GM21825 (cell line): ENCODE measurements at regions not wholly inside any gene's neighbourhood (a gene's known extent, or its start where the extent isn't known, plus 50 kb on each side); places are given as distances from the start of the nearest gene placed in this dataset.
A peak's percentile ranks its signal among the peaks of the same experiment; 100 is the strongest.

Experiments
- ATAC-seq: cut with Tn5 transposase; IDR thresholded peaks from one replicate; pipeline ENCODE4 v1.9.1; 2021; ENCODE audit warnings: mild to moderate bottlenecking, moderate library complexity; ENCODE audit not compliant: unreplicated experiment

DNA sequence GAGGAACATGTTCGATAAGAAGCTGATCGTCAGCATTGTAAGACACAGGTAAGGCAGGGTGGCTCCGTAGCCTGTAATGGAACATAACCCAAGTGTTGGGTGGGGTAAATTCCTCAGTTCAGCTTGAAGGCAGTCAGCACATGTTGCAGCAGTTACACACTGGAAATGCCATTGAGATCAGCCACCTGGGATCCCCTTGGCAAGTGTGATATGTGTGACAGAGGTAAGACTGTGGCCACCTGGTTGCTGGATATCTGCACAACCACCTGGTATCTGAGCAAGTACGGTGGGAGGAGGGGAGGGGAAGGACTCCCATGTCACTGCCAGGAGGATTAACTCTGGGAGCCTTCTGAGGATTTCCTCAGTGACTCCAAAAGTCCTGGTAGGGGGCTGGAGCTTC lies 158.0 kb upstream of the CAND1 start:
- ATAC-seq = no peak

DNA sequence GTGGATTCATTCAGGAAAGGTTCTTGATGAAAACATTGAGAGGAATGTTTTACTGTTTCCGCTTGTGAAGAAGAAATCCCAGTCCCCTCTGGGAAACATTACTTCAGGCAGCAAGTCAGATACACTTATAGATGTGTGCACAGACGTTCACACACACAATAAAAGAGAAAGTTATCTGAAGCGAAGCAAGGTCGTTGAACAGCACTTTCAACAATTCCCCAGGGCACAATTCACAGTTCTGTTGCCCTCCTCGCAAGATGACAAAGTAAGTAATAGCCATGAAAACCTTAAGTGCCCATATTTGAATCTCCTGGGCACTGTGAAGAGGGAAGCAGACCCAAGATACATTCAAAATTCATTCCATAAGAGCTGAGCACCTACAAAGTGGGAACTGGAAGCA lies 156.6 kb upstream of the CAND1 start:
- ATAC-seq = no peak

DNA sequence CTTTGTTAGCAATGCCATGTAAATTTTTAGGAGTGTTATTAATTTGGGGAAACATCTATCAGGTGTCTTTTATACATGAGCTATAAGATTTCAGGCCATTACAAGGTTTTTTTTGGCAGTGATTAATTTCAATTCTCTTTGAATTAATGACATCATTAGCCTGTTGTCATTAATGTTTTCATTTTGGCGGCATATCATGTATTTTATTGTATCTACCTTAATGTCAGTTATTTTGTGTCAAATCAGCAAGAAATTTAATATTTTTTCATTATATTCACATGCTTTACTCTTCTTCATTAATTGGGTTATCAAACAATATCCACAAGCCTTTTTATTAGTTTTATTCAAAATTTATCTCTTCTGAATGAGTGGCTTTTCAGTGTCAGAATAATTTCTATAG lies 153.0 kb upstream of the CAND1 start:
- no peak for ATAC-seq

DNA sequence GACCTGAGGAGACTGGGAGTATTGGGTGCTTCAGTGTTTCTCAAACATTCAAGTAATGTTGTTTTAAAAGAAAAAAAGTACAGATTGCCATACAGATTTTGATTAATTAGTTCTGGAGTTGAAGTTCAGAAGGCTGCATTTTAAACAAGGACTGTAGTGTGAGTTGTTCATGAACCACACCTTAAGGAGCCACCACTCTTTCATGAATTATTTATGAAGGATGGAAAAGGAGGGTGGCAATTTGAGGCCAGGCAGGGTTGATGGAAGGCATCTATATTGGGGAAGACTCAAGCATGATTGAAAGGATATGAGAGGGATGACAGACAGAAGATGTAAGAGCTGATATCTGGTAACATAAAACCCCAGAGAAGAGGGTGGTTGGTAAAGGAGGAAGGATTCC lies 146.6 kb upstream of the CAND1 start:
- no peak for ATAC-seq

DNA sequence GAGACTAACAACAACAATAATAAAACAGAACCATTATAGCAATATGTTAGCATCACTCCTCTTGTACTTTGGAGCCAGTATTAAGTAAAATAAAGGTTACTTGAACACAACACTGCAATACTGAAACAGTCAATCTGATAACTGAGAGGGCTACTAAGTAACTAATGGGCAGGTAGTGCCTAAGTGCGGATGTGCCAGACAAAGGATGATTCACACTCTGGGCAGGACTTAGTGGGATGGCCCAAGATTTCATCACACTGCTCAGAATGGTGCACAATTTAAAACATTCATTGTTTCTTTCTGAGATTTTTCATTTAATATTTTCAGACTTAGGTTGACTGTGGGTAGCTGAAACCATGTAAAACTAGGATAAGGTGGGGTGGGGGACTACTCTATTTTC lies 131.9 kb upstream of the CAND1 start:
- ATAC-seq = no peak

DNA sequence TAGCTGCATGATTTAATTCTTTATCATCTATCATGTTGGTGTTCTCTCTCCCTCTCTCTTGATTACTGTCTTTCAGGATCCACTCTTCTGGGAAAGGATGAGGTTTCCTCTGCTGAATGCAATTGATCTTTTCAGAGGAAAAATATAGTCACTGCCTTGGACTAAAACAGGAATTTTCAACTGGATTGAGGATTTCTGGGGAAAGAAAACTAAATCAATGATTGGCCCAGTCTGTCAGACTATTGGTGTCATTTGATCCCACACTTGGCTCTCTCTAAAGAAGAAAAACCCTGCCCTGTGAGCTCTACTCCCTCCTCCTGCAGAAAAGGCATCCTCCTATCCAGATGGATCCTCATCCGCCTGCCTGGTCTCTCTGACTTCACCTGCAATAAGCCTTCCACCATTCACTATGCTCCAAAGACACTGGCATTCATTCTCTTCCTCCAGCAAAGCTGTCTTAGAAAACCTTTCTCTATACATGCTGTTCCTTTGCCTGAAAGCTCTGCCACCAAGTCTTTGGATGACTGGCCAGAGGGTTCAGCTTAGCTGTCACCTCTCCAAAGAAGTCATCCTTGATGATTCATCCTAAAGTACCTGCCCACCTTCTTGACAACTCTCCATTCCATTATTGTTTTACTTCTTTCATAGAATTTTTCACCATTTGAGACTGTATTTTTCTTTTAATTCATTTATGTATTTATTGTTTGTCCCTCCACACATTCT lies 127.7 kb upstream of the CAND1 start:
- no peak for ATAC-seq

DNA sequence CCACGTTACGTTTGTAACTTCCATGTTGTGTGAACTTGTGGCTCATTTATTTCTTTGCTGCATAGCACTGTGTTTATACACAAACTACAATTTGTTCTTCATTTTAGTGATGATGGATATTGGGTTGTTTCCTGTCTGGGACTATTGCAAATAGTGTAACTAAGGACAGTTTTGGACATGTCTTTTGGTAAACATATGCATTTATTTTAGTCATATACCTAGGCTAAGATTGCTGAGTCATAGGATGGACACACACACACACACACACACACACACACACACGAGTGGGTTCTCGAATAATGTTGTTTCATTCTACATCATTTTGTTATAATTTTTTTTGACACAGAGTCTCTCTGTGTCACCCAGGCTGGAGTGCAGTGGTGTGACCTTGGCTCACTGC lies 123.5 kb upstream of the CAND1 start:
- no peak for ATAC-seq

DNA sequence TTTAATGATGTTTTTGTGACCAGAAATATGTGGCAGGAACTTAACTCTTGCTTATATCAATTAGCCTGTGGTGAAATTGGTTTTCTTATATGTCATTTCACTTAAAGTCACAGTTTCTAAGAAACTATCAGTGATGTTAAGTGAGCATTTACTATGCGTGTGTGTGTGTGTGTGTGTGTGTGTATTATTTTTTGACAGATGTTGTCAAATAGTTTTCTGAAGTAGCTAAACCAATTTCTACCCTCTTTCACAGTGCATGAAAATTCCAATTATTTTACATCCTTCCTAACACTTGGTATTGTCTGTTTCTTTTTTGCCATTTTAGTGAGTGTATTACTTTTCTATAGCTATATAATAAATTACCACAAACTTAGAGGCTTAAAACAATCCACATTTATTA lies 122.1 kb upstream of the CAND1 start:
- no peak for ATAC-seq

DNA sequence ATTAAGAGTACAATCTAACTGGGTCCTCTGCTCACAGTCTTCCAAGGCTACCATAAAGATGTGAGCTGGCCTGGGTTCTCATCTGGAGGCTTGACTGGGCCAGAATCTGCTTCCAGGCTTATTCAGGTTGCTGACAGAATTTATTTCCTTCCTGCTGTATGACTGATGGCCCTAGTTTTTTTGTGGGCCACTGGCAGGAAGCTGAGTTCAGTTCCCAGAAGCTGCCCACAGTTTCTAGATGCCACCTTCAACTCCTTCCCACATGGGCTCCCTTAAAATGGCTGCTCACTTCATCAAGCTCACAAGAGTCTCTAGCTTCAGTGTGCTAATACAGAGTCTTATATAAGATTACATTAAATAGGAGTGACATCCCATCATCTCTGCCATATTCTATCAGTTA lies 121.7 kb upstream of the CAND1 start:
- ATAC-seq = no peak

DNA sequence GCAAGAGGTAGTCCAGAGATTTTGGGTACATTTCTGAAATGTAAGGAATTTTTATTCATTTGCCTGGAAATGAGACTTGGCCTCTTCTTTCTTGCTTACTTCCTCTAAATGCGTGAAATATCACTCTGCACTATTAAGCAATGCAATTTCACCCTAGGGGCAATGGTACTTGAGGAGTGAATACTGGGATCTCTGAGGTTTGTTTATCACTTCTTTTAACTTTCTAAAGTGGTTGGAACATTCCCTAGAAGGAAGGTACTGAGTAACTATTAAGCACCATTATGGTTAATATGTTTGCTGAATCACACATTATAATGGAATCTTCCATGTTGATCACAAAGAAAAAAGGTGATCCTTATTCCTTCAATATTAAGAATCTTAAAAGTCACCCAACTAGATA lies 120.9 kb upstream of the CAND1 start:
- no peak for ATAC-seq

DNA sequence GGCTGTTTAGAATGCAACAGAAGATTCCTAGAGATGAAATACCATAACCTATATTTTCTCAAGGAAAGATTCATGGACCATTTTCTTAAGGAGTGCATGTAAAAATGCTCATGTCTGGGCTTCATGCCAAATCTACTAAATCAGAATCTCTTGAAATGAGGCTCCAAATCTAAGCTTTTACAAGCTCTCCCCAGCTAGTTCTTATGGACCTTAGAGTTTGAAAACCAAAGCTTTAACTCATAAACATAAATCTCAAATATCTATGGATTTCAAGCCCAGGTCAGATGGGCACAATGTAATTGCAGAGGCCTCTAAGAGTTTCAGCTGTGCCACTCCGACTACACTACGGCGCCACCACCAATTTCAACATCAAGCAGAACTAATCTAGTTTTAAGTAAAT lies 117.3 kb upstream of the CAND1 start:
- ATAC-seq = no peak

DNA sequence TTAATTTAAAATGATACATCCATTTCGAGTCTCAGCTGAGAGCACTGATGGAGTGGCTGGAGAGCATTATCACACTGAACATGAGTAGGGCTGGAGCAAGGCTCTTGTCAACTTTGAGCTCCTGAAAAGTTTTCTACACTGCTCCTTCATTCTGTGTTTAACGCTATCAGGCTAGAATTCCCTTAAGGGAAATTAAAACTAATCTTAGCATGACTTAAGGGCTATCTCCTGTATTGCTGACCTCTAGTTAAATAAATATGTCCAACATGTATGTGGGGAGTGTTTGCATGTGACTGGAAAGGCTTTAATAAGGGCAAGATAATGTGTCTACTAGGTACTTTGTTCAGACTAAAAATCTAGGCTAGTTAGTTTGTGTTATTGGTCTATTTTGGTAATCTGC lies 116.7 kb upstream of the CAND1 start:
- ATAC-seq = no peak

DNA sequence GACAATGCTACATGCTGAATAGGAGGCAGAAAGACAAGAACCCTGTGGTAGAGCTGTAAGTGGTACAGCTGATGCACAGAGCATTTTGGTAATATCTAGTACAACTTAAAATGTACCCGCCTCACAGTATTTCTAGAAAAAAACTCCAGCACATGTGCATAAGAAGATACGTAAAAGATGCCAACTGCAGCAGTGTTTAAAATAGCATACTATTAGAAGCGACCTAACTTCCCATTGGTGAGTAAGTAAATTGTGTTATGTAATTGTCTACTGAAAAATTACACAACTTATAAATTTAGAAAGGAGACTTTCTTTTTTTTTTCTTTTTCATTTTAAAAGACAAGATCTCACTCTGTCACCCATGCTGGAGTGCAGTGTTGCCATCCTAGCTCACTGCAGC lies 114.3 kb upstream of the CAND1 start:
- no peak for ATAC-seq

DNA sequence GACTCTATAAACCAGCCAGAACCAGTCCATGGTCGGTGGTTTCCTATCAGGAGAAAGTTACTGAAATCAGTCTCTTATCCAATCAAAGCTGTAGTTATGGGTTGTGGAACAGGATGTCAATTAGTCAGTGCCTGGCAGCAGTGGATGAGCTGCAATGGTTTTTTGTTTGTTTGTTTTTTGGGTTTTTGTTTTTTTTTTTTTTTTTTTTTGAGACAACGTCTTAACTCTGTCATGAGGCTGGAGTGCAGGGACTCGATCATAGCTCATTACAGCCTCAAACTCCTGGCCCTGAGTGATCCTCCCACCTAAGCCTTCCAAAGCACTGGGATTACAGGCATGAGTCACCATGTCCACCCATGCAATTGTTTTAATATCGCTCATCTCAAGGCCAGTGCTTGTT lies 113.3 kb upstream of the CAND1 start:
- no peak for ATAC-seq

DNA sequence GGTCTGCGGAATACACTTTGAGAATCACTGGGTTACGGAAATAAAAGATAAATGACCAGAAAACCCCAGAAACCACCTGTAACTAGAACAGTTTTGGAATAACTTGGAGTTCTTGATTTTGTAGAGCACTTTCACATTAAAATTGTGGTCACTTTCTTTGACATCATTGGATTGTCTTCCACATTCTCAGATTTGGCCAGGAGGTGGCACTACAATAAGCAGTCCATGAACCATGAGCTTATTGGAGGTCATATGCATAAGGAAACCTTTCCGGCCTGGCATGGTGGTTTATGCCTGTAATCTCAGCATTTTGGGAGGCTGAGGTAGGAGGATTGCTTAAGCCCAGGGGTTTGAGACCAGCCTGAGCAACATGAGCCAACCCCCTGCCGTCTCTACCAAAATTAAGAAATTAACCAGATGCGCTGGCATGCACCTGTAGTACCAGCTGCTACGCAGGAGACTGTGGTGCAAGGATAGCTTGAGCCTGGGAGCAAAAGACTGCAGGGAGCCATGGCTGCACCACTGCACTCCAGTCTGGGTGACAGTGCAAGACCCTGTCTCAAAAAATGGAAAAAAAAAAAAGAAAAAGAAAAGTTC lies 107.7 kb upstream of the CAND1 start:
- no peak for ATAC-seq

DNA sequence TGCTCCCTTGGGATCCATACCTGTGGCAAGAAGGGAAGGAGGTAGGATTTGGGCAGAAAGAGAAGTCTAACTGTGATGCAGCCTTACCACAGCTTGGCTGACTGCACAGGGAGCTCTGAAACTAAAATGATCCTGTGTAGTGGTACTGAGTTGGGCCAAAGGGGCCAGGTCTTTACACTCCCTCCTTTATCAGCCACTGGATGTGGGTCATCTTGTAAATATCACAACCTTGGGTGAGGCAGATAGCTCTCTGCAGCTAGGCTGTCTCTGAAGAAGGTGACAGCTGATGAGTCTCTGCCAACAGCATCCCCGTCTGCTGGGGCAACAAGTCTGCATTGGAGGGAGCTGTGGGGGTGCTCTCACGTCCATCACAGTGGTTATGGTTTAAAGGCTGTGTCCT lies 95.9 kb upstream of the CAND1 start:
- no peak for ATAC-seq

DNA sequence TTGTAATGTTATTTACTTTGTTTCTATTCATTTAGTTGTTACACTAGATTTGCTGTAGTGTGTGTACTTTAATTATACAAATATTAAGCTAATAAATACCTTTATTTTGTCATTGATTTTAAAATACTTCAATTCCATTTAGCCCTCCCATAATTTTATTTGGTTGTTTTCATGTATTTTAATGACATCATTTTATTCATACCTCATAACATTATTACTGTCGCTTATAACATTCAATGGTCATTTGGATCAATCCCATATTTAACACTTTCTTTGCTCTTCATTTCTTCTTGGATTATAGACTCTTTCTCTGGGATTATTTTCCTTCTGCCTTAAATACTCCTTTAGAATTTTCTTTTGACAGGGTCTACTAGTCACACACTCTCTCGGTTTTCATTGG lies 86.6 kb upstream of the CAND1 start:
- ATAC-seq = no peak

DNA sequence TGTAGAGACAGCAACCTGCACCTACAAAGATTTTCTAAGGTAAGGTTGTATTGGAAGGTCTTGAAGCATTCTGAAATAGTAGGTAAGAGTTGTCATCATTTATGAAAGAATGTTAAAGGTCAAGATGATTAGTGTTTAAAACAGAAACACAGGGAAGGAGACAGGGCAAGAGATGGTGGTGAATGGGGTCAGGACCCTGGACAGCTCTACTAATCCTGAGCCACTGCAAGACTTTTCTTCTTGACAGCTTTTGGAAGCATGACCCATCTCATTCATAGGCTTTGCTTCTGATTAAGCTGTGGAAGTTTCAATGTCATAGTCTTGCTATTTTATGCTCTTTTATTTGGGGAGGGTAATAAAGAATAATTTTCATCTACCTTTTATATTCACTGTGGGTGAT lies 75.5 kb upstream of the CAND1 start:
- no peak for ATAC-seq

DNA sequence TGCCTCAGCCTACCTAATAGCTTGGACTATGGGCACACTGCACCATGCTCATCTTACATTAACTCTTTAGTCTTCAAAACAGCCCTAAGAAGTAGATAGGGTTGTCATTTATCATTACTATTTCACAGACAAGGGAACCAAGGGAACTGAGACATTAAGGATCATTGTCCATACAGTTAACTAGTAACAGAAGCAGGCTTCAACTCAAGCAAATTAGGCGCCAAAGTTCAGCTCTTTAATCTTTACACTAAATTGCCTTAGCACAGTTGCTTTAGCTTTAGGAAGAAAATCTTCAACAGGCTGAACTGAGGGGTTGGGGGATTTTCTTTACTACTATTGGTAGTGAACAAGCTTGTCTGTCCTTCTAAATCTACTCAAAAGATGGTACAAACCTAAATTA lies 68.8 kb upstream of the CAND1 start:
- ATAC-seq = no peak

DNA sequence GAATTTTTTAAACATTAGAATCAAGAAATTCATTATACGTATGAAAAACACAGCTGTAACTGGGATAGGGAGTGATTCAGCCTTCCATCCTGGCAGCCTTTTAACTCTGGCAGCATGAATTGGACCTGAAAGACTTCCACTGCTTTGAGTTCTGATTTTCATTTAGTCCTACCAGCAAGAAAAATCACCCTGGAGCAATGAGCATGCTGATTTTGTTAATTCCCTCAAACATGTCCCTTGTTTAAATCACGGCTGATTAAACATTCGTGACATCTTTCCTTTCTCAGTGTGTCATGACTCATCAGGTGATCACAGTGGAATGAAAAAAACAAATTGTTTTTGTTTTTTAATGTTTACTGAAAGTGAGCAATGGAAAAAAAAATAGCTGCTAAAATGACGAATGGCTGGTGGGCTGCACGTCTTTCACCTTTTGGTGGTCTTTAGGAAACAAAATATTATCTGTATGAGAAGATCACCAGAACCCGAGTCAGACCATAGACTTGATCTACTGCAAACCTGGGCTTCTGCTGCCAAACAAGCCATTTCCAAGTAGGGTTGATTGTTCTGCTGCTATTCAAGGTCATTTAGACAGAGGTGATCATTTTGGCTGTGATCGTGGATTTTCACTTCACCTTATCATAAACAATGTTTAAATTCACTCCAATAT lies 67.0 kb upstream of the CAND1 start:
- ATAC-seq = peak; percentile 18

DNA sequence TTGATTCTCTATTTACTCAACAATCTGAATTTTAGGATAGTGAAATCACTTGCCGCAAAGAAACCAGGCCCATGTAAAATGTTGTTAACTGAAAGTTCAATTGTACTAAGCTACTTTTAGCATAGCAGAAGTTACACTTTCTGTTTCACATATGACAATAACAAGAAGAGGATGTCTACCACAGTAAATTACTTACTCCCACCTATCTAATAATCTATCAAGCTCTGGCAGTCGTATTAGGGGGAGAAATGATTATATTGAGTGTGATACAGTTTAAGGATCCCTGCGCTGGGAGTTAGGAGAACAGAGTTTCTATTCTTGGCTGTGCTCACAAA lies 66.5 kb upstream of the CAND1 start:
- ATAC-seq = peak; percentile 68

DNA sequence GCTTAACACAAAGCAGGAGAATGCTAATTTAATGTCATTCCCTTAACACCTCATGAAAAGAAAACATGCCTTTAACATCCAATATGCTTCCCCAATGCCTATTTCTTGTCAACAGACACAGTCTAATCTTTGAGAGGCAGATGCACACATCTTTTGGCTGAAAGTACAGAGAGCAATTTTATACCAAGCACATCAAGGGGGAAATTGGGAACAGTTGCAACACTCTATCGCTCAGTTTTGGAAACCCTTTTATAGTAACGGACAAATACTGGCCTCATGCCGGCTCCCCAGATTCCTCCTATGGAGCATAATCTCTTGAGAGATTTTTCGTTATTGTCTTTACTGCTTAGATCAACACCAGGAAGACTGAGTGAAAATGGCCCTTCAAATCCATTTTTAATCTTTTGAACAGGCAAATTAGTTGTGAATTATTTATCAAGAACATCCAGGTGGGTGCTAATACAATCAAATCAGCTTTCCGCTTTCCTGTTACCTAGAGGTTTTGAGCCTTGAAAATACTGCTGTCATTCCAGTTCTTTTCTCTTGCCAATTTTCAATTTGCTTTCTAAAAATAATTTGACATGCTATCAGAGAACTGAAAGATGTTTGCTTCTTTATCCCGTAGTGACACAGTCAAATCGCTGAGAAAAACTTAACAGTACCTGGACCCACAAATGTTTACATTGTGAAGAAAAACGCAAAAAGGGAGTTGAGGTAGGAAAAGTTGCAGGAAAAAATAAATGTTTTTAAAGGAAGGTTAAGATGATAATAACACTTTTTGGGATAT lies 60.7 kb upstream of the CAND1 start:
- no peak for ATAC-seq
